ENCODE measurements at regions not wholly inside any gene's neighbourhood (a gene's known extent, or its start where the extent isn't known, plus 50 kb on each side); places are given as distances from the start of the nearest gene placed in this dataset.
A peak's percentile ranks its signal among the peaks of the same experiment; 100 is the strongest.

GRCh38 chr3:110738531-110738930 lies 333.1 kb upstream of the NECTIN3 start:
- intact Hi-C loops (cut with DNase I): no loop called here
- no peak for TF ChIP-seq CTCF (IDR thresholded peaks at IDR 0.05)
- no peak for DNase-seq
- ATAC-seq: no peak
- Histone ChIP-seq H3K4me3 (no peak overlapping the region), H3K4me1 (peaks cover 5% of the 10 kb centered on the region), H3K36me3 (no peaks in the 10 kb centered on the region), H3K27me3 (no peaks in the 10 kb centered on the region), H3K27ac (no peak overlapping the region), H3K9me3 (no peaks in the 10 kb centered on the region)

- no peaks in the 10 kb centered on the region for H3K9me3 ChIP-seq
- peaks cover 5% of the 10 kb centered on the region for H3K4me1 ChIP-seq
- H3K27me3 ChIP-seq: no peaks in the 10 kb centered on the region
- H3K36me3 ChIP-seq: no peaks in the 10 kb centered on the region
- DNase-seq: no peak
- ATAC-seq: no peak
- H3K4me3 ChIP-seq: no peak overlapping the region
- intact Hi-C loops (cut with DNase I): no loop called here
- no peak overlapping the region for H3K27ac ChIP-seq
- TF ChIP-seq CTCF (IDR thresholded peaks at IDR 0.05): no peak
Measured at GRCh38 chr3:110741891-110742290, 329.7 kb upstream of the NECTIN3 start.

GRCh38 chr3:110743202-110743601 lies 328.4 kb upstream of the NECTIN3 start:
- Histone ChIP-seq H3K27me3 (no peaks in the 10 kb centered on the region), H3K4me1 (peaks cover 5% of the 10 kb centered on the region), H3K27ac (no peak overlapping the region), H3K36me3 (no peaks in the 10 kb centered on the region), H3K9me3 (no peaks in the 10 kb centered on the region), H3K4me3 (no peak overlapping the region)
- TF ChIP-seq CTCF (IDR thresholded peaks at IDR 0.05): no peak
- intact Hi-C loops (cut with DNase I): no loop called here
- ATAC-seq (peak; percentile 93), DNase-seq (no peak)

- Histone ChIP-seq H3K9me3 (no peaks in the 10 kb centered on the region), H3K27me3 (no peaks in the 10 kb centered on the region), H3K27ac (no peak overlapping the region), H3K4me3 (no peak overlapping the region), H3K36me3 (no peaks in the 10 kb centered on the region), H3K4me1 (peaks cover 5% of the 10 kb centered on the region)
- DNase-seq (no peak), ATAC-seq (no peak)
- TF ChIP-seq CTCF (IDR thresholded peaks at IDR 0.05): no peak
- intact Hi-C loops (cut with DNase I): no loop called here
Measured at GRCh38 chr3:110743984-110744383, 327.6 kb upstream of the NECTIN3 start.

- TF ChIP-seq CTCF (IDR thresholded peaks at IDR 0.05): no peak
- no peak for ATAC-seq
- Histone ChIP-seq H3K27ac (no peak overlapping the region), H3K36me3 (no peaks in the 10 kb centered on the region), H3K4me1 (peaks cover 5% of the 10 kb centered on the region), H3K9me3 (no peaks in the 10 kb centered on the region), H3K4me3 (no peak overlapping the region), H3K27me3 (no peaks in the 10 kb centered on the region)
- DNase-seq: no peak
- intact Hi-C loops (cut with DNase I): no loop called here
Measured at GRCh38 chr3:110744723-110745122, 326.9 kb upstream of the NECTIN3 start.

- Histone ChIP-seq H3K9me3 (no peaks in the 10 kb centered on the region), H3K4me1 (no peaks in the 10 kb centered on the region), H3K4me3 (no peak overlapping the region), H3K27me3 (no peaks in the 10 kb centered on the region), H3K27ac (no peak overlapping the region), H3K36me3 (no peaks in the 10 kb centered on the region)
- no peak for DNase-seq
- TF ChIP-seq CTCF (IDR thresholded peaks at IDR 0.05): no peak
- intact Hi-C loops (cut with DNase I): no loop called here
- no peak for ATAC-seq
Measured at GRCh38 chr3:110749006-110749405, 322.6 kb upstream of the NECTIN3 start.

Data from upper lobe of right lung (tissue), 1 donor.